ENCODE measurements at regions not wholly inside any gene's neighbourhood (a gene's known extent, or its start where the extent isn't known, plus 50 kb on each side); places are given as distances from the start of the nearest gene placed in this dataset.

- TF ChIP-seq, protein P1, sequence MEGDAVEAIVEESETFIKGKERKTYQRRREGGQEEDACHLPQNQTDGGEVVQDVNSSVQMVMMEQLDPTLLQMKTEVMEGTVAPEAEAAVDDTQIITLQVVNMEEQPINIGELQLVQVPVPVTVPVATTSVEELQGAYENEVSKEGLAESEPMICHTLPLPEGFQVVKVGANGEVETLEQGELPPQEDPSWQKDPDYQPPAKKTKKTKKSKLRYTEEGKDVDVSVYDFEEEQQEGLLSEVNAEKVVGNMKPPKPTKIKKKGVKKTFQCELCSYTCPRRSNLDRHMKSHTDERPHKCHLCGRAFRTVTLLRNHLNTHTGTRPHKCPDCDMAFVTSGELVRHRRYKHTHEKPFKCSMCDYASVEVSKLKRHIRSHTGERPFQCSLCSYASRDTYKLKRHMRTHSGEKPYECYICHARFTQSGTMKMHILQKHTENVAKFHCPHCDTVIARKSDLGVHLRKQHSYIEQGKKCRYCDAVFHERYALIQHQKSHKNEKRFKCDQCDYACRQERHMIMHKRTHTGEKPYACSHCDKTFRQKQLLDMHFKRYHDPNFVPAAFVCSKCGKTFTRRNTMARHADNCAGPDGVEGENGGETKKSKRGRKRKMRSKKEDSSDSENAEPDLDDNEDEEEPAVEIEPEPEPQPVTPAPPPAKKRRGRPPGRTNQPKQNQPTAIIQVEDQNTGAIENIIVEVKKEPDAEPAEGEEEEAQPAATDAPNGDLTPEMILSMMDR (conservative IDR thresholded peaks at IDR 0.05; ENCODE audit: low read depth, low read length), result no peak
- no peak for TF ChIP-seq EZH2 (IDR thresholded peaks at IDR 0.05; ENCODE audit: borderline replicate concordance, low read depth, low read length, poor library complexity, severe bottlenecking)
Observed at GRCh38 chr3:147493666-147494065, 84.5 kb downstream of the ZIC1 start.

All from A673 (cell line).